HepG2 (cell line): ENCODE measurements at regions not wholly inside any gene's neighbourhood (a gene's known extent, or its start where the extent isn't known, plus 50 kb on each side); places are given as distances from the start of the nearest gene placed in this dataset.

Experiments
- ATAC-seq: fragments of 200-7000 bp; cut with Tn5 transposase; 3 replicates; pipeline ENCODE4 v1.9.1; 2020; ENCODE audit warnings: mild to moderate bottlenecking, moderate library complexity
- BruUV-seq: library from RNA; stranded (reverse); fragments of 400-500 nt; replicated peaks from 2 replicates; lab custom pipeline; 2021; lab: Mats Ljungman, UMichigan
- CTCF ChIA-PET: fragments of 300-600 bp; formaldehyde crosslinking; extraction: SDS; loops from one replicate; lab custom pipeline; 2021; ENCODE audit warnings: low total read pairs, inconsistent platforms, low intra/inter-chr PET ratio; lab: Yijun Ruan, JAX
- POLR2A ChIA-PET: fragments of 350-600 bp; sonication (Branson Sonifier 250); formaldehyde crosslinking; loops from one replicate; lab custom pipeline; 2020; ENCODE audit warnings: antibody characterized with exemption, inconsistent platforms; lab: Yijun Ruan, JAX
- DNase-seq: peaks from one replicate; pipeline ENCODE4 v3.0.0-alpha.2; 2015; ENCODE audit warnings: low spot score
- FAIRE-seq: peaks from 3 replicates; lab custom pipeline; 2011; peaks lifted over from hg19 to GRCh38; lab: Jason Lieb, UNC
- H2AFZ ChIP-seq: one replicate; pipeline ENCODE4 v1.6.1; 2011; ENCODE audit warnings: low read length, inconsistent platforms
- H3K27ac ChIP-seq: fragments of 300-600 bp; 3 replicates; pipeline ENCODE4 v1.8.0; 2011; ENCODE audit warnings: mixed run types, mild to moderate bottlenecking, mixed read lengths, low read length, inconsistent platforms; ENCODE audit not compliant: insufficient read depth; ENCODE audit errors: extremely low read length
- H3K27me3 ChIP-seq, 2 experiments: fragments of 200-600 bp in 1 of 2; 2 replicates in 1 of 2; 3 replicates in 1 of 2; pipeline versions ENCODE4 v1.6.0 to v1.8.0; 2011; ENCODE audit warnings: low read length in 2 of 2, mild to moderate bottlenecking in 2 of 2, moderate library complexity in 2 of 2, inconsistent platforms in 1 of 2; ENCODE audit not compliant: insufficient read depth in 2 of 2, control insufficient read depth in 1 of 2
- H3K36me3 ChIP-seq, 2 experiments: fragments of 200-600 bp in 1 of 2; replicated peaks in 1 of 2; 2 replicates in 1 of 2; 3 replicates in 1 of 2; pipeline versions ENCODE4 v1.5.1 to v1.8.0; 2011; ENCODE audit warnings: low read length in 2 of 2, inconsistent platforms in 1 of 2; ENCODE audit not compliant: insufficient read depth in 2 of 2, control insufficient read depth in 1 of 2
- H3K4me1 ChIP-seq: 2 replicates; pipeline ENCODE4 v1.5.1; 2012; ENCODE audit warnings: low read length, inconsistent platforms; ENCODE audit not compliant: insufficient read depth
- H3K4me2 ChIP-seq: 2 replicates; pipeline ENCODE4 v1.6.0; 2011; ENCODE audit warnings: low read depth, low read length, inconsistent platforms
- H3K4me3 ChIP-seq, 3 experiments: fragments of 200-600 bp in 1 of 3; sonication (generic), shearing (Covaris generic) in 1 of 3; replicated peaks in 1 of 3; 2 replicates each; pipeline ENCODE4 v1.5.1; 2011 to 2016; ENCODE audit warnings: low read length in 3 of 3, inconsistent platforms in 2 of 3, low read depth in 2 of 3, mild to moderate bottlenecking in 2 of 3, control low read depth in 1 of 3, mixed read lengths in 1 of 3; ENCODE audit not compliant: insufficient read depth in 1 of 3
- H3K79me2 ChIP-seq: one replicate; pipeline ENCODE4 v1.6.1; 2011; ENCODE audit warnings: low read length, inconsistent platforms; ENCODE audit not compliant: insufficient read depth
- H3K9ac ChIP-seq: 2 replicates; pipeline ENCODE4 v1.6.0; 2011; ENCODE audit warnings: mild to moderate bottlenecking, low read depth, low read length, inconsistent platforms; ENCODE audit not compliant: insufficient read depth
- H3K9me3 ChIP-seq: 2 replicates; pipeline ENCODE4 v1.5.1; 2012; ENCODE audit warnings: mild to moderate bottlenecking, low read length
- H4K20me1 ChIP-seq: 2 replicates; pipeline ENCODE4 v1.6.0; 2011; ENCODE audit warnings: inconsistent platforms, mild to moderate bottlenecking, low read length, moderate library complexity; ENCODE audit not compliant: insufficient read depth
- AGO2 ChIP-seq: fragments of 200-400 bp; formaldehyde crosslinking; optimal IDR thresholded peaks from 2 replicates; pipeline ENCODE3; 2017; ENCODE audit warnings: mild to moderate bottlenecking, low read depth, low read length, moderate library complexity
- CAMTA2 ChIP-seq: sonication (generic); formaldehyde crosslinking; IDR thresholded peaks from 2 replicates; pipeline ENCODE4 v1.4.0; 2020; ENCODE audit warnings: mild to moderate bottlenecking, missing genetic modification reagents, borderline replicate concordance
- MAX ChIP-seq: IDR thresholded peaks from 2 replicates; pipeline ENCODE4 v1.6.1; 2012; ENCODE audit warnings: inconsistent platforms
- PHF5A ChIP-seq: IDR thresholded peaks from one replicate; pipeline ENCODE4 v1.6.1; 2018; ENCODE audit warnings: low read depth, missing genetic modification reagents; ENCODE audit not compliant: unreplicated experiment
- TRIM22 ChIP-seq: fragments of 450-650 bp; IDR thresholded peaks from 2 replicates; pipeline ENCODE4 v1.6.1; 2017
- ZFP36L1 ChIP-seq: sonication (generic); formaldehyde crosslinking; IDR thresholded peaks from 2 replicates; pipeline ENCODE4 v1.8.0; 2022; ENCODE audit warnings: mild to moderate bottlenecking, missing genetic modification reagents, moderate library complexity
- ZFYVE20 ChIP-seq: sonication (generic); formaldehyde crosslinking; IDR thresholded peaks from 2 replicates; pipeline ENCODE4 v1.8.0; 2023; ENCODE audit warnings: low read depth, mild to moderate bottlenecking, moderate library complexity, missing genetic modification reagents, borderline replicate concordance
- ZIK1 ChIP-seq: sonication (generic); formaldehyde crosslinking; IDR thresholded peaks from 2 replicates; pipeline ENCODE4 v1.5.0; 2020; ENCODE audit warnings: mild to moderate bottlenecking, low read depth, missing genetic modification reagents, borderline replicate concordance
- ZMYM3 ChIP-seq: sonication (generic); formaldehyde crosslinking; IDR thresholded peaks from 2 replicates; pipeline ENCODE4 v1.5.1; 2020; ENCODE audit warnings: mild to moderate bottlenecking, missing genetic modification reagents
- WGBS: methylation state at CpG from one replicate; pipeline ENCODE4 v1.1.6; 2017; ENCODE audit warnings: low lambda C conversion rate; 5-methylcytosine and 5-hydroxymethylcytosine counted together
- in situ Hi-C: cut with HindIII; loops from 2 replicates; pipeline ENCODE4 v1.10.0; 2017; ENCODE audit warnings: low pct_unique_long_range_greater_than_20kb; ENCODE audit not compliant: extremely low pct_ligation_motif_present
- intact Hi-C: fragments of 100-400 bp; cut with micrococcal nuclease; formaldehyde crosslinking; loops from one replicate; pipeline ENCODE4 v1.10.0; 2022; ENCODE audit not compliant: unreplicated experiment

- no peaks in the 10 kb centered on the region for H3K79me2 ChIP-seq
- no peak for DNase-seq
- TF ChIP-seq MAX (no peak), AGO2 (no peak), PHF5A (CRISPR knock-in tag) (no peak), ZFP36L1 (CRISPR knock-in tag) (no peak), ZFYVE20 (CRISPR knock-in tag) (no peak), TRIM22 (no peak), CAMTA2 (CRISPR knock-in tag) (no peak), ZIK1 (CRISPR knock-in tag) (no peak), ZMYM3 (CRISPR knock-in tag) (no peak)
- TF ChIP-seq, all 625 proteins: peak for 0
- BruUV-seq, result no TSS peak
- 45% methylated on average over 5 of the region's 5 CpGs for WGBS
- no peak overlapping the region for H2AFZ ChIP-seq
- H3K4me3 ChIP-seq, result no peak overlapping the region
- no peaks in the 10 kb centered on the region for H3K9me3 ChIP-seq
- FAIRE-seq (no peak), ATAC-seq (no peak)
- no peak overlapping the region for H3K4me2 ChIP-seq
- no peaks in the 10 kb centered on the region for H3K27me3 ChIP-seq
- intact Hi-C loops (no loop called here), in situ Hi-C loops (no loop called here)
- H3K36me3 ChIP-seq, result no peaks in the 10 kb centered on the region
- no peaks in the 10 kb centered on the region for H4K20me1 ChIP-seq
- H3K27ac ChIP-seq, result no peak overlapping the region
- CTCF ChIA-PET, result no interaction called here
- POLR2A ChIA-PET, result no interaction called here
- no peak overlapping the region for H3K9ac ChIP-seq
- no peaks in the 10 kb centered on the region for H3K4me1 ChIP-seq
Measured at GRCh38 chr5:61686491-61687257, 354.6 kb downstream of the ZSWIM6 start.
